Activated T-helper 1 cell treated with Interleukin-2 at 50 U/mL for 16 hours (primary cell): ENCODE measurements at regions not wholly inside any gene's neighbourhood (a gene's known extent, or its start where the extent isn't known, plus 50 kb on each side); places are given as distances from the start of the nearest gene placed in this dataset.
A peak's percentile ranks its signal among the peaks of the same experiment; 100 is the strongest.

Experiments
- DNase-seq: peaks from one replicate; pipeline ENCODE4 v3.0.0-alpha.2; 2020; ENCODE audit warnings: low read depth

- DNase-seq: no peak
Measured at GRCh38 chr20:59493926-59494325, 110.4 kb upstream of the PHACTR3 start.

- no peak for DNase-seq
Measured at GRCh38 chr20:59495166-59495565, 109.2 kb upstream of the PHACTR3 start.

- DNase-seq: peak; percentile 33
Measured at GRCh38 chr20:59495894-59496510, 108.3 kb upstream of the PHACTR3 start.

- no peak for DNase-seq
Measured at GRCh38 chr20:59498291-59498690, 106.0 kb upstream of the PHACTR3 start.

- no peak for DNase-seq
Measured at GRCh38 chr20:59499863-59500262, 104.5 kb upstream of the PHACTR3 start.

GRCh38 chr20:59508729-59509128 is 95.6 kb upstream of the PHACTR3 start:
- no peak for DNase-seq

GRCh38 chr20:59512651-59513050 is 91.7 kb upstream of the PHACTR3 start:
- DNase-seq: no peak

- DNase-seq: no peak
Measured at GRCh38 chr20:59514554-59514953, 89.8 kb upstream of the PHACTR3 start.

- no peak for DNase-seq
Measured at GRCh38 chr20:59515013-59515905, 89.1 kb upstream of the PHACTR3 start.

GRCh38 chr20:59515906-59516209 is 88.5 kb upstream of the PHACTR3 start:
- no peak for DNase-seq

- no peak for DNase-seq
Measured at GRCh38 chr20:59518881-59519706, 85.2 kb upstream of the PHACTR3 start.

- DNase-seq: no peak
Measured at GRCh38 chr20:59519707-59520014, 84.7 kb upstream of the PHACTR3 start.

- no peak for DNase-seq
Measured at GRCh38 chr20:59520814-59521213, 83.5 kb upstream of the PHACTR3 start.

- DNase-seq: no peak
Measured at GRCh38 chr20:59525500-59526241, 78.7 kb upstream of the PHACTR3 start.

- no peak for DNase-seq
Measured at GRCh38 chr20:59526242-59527225, 77.8 kb upstream of the PHACTR3 start.

GRCh38 chr20:59530782-59531181 is 73.6 kb upstream of the PHACTR3 start:
- no peak for DNase-seq

GRCh38 chr20:59537991-59538390 is 66.3 kb upstream of the PHACTR3 start:
- no peak for DNase-seq

GRCh38 chr20:59547596-59547995 is 56.7 kb upstream of the PHACTR3 start:
- DNase-seq: no peak
